Muscle layer of colon (tissue), 2 donors: ENCODE measurements at regions not wholly inside any gene's neighbourhood (a gene's known extent, or its start where the extent isn't known, plus 50 kb on each side); places are given as distances from the start of the nearest gene placed in this dataset.
"Not testable (repeated sequence)": the region's sequence is repeated elsewhere in the genome, so short reads cannot be mapped to it uniquely, and the experiment has no call there.

ENCODE experiments used
- H3K27ac ChIP-seq: one replicate; pipeline ENCODE4 v1.7.0; 2013; ENCODE audit warnings: low read depth, mild to moderate bottlenecking, low read length, moderate library complexity
- H3K27me3 ChIP-seq, 2 donors: one replicate each; pipeline ENCODE4 v1.7.0; 2013; ENCODE audit warnings: low read length in 2 of 2, mild to moderate bottlenecking in 2 of 2; ENCODE audit not compliant: insufficient read depth in 2 of 2, control insufficient read depth in 1 of 2
- H3K36me3 ChIP-seq: one replicate; pipeline ENCODE4 v1.7.0; 2013; ENCODE audit warnings: mild to moderate bottlenecking, low read length; ENCODE audit not compliant: insufficient read depth
- H3K4me1 ChIP-seq: one replicate; pipeline ENCODE4 v1.7.0; 2013; ENCODE audit warnings: mild to moderate bottlenecking, low read length; ENCODE audit not compliant: insufficient read depth
- H3K4me3 ChIP-seq, 2 donors: one replicate each; pipeline ENCODE4 v1.7.0; 2013; ENCODE audit warnings: low read length in 2 of 2, low read depth in 1 of 2, mild to moderate bottlenecking in 1 of 2, moderate library complexity in 1 of 2
- H3K9ac ChIP-seq: one replicate; pipeline ENCODE4 v1.7.0; 2013; ENCODE audit warnings: low read length
- H3K9me3 ChIP-seq: one replicate; pipeline ENCODE4 v1.7.0; 2013; ENCODE audit warnings: mild to moderate bottlenecking, low read length
- donor health status: abdominal sarcoma.
- donor health status: Adenocarcinoma of cecum.

GRCh38 chr5:60437308-60437707, 262.7 kb downstream of the DEPDC1B start:
- H3K27ac ChIP-seq = no peak overlapping the region
- no peaks in the 10 kb centered on the region for H3K36me3 ChIP-seq
- no peaks in the 10 kb centered on the region for H3K27me3 ChIP-seq
- no peaks in the 10 kb centered on the region for H3K4me1 ChIP-seq
- no peaks in the 10 kb centered on the region for H3K9me3 ChIP-seq
- no peak overlapping the region for H3K4me3 ChIP-seq
- H3K9ac ChIP-seq = no peak overlapping the region

GRCh38 chr5:60436518-60436917, 263.4 kb downstream of the DEPDC1B start:
- H3K4me3 ChIP-seq = no peak overlapping the region
- H3K36me3 ChIP-seq = no peaks in the 10 kb centered on the region
- H3K9me3 ChIP-seq = no peaks in the 10 kb centered on the region
- no peak overlapping the region for H3K27ac ChIP-seq
- H3K27me3 ChIP-seq = no peaks in the 10 kb centered on the region
- H3K9ac ChIP-seq = no peak overlapping the region
- H3K4me1 ChIP-seq = no peaks in the 10 kb centered on the region

GRCh38 chr5:60435808-60436207, 264.2 kb downstream of the DEPDC1B start:
- Histone ChIP-seq H3K9me3 (no peaks in the 10 kb centered on the region), H3K36me3 (no peaks in the 10 kb centered on the region), H3K27me3 (no peaks in the 10 kb centered on the region)

GRCh38 chr5:60426189-60426588, 273.8 kb downstream of the DEPDC1B start:
- H3K4me1 ChIP-seq, H3K27ac ChIP-seq, H3K9me3 ChIP-seq, H3K4me3 ChIP-seq, H3K36me3 ChIP-seq, H3K9ac ChIP-seq, H3K27me3 ChIP-seq: not testable (repeated sequence)

More at GRCh38 chr5:60435808-60436207, 264.2 kb downstream of the DEPDC1B start:
- Histone ChIP-seq H3K4me1 (no peaks in the 10 kb centered on the region), H3K27ac (no peak overlapping the region), H3K9ac (no peak overlapping the region), H3K4me3 (no peak overlapping the region)

- H3K4me3 ChIP-seq, H3K27me3 ChIP-seq, H3K9ac ChIP-seq, H3K9me3 ChIP-seq, H3K27ac ChIP-seq, H3K4me1 ChIP-seq, H3K36me3 ChIP-seq: not testable (repeated sequence)
Observed at GRCh38 chr5:60420773-60421172, 279.2 kb downstream of the DEPDC1B start.

- Histone ChIP-seq H3K4me3 (no peak overlapping the region), H3K27ac (no peak overlapping the region), H3K9me3 (peaks cover 3% of the 10 kb centered on the region), H3K9ac (no peak overlapping the region), H3K27me3 (no peaks in the 10 kb centered on the region), H3K4me1 (no peaks in the 10 kb centered on the region), H3K36me3 (no peaks in the 10 kb centered on the region)
Observed at GRCh38 chr5:60417500-60418181, 282.3 kb downstream of the DEPDC1B start.

- H3K27ac ChIP-seq = no peak overlapping the region
- no peak overlapping the region for H3K9ac ChIP-seq
- no peaks in the 10 kb centered on the region for H3K4me1 ChIP-seq
- no peaks in the 10 kb centered on the region for H3K36me3 ChIP-seq
- no peak overlapping the region for H3K4me3 ChIP-seq
- peaks cover 3% of the 10 kb centered on the region for H3K9me3 ChIP-seq
- H3K27me3 ChIP-seq = no peaks in the 10 kb centered on the region
Observed at GRCh38 chr5:60415443-60415842, 284.5 kb downstream of the DEPDC1B start.

- Histone ChIP-seq H3K36me3 (no peaks in the 10 kb centered on the region), H3K27me3 (no peaks in the 10 kb centered on the region), H3K4me3 (no peak overlapping the region), H3K27ac (no peak overlapping the region), H3K9ac (no peak overlapping the region), H3K9me3 (no peaks in the 10 kb centered on the region), H3K4me1 (no peaks in the 10 kb centered on the region)
Observed at GRCh38 chr5:60410427-60410826, 289.5 kb downstream of the DEPDC1B start.

GRCh38 chr5:60404171-60404570, 295.8 kb downstream of the DEPDC1B start:
- H3K4me1 ChIP-seq = no peaks in the 10 kb centered on the region
- no peak overlapping the region for H3K9ac ChIP-seq
- no peak overlapping the region for H3K4me3 ChIP-seq
- no peaks in the 10 kb centered on the region for H3K36me3 ChIP-seq
- no peaks in the 10 kb centered on the region for H3K9me3 ChIP-seq
- H3K27me3 ChIP-seq = no peaks in the 10 kb centered on the region
- H3K27ac ChIP-seq = no peak overlapping the region

GRCh38 chr5:60403343-60404006, 296.5 kb downstream of the DEPDC1B start:
- no peaks in the 10 kb centered on the region for H3K4me1 ChIP-seq
- H3K27me3 ChIP-seq = no peaks in the 10 kb centered on the region
- no peak overlapping the region for H3K4me3 ChIP-seq
- H3K36me3 ChIP-seq = no peaks in the 10 kb centered on the region
- no peak overlapping the region for H3K27ac ChIP-seq
- H3K9me3 ChIP-seq = no peaks in the 10 kb centered on the region
- no peak overlapping the region for H3K9ac ChIP-seq

GRCh38 chr5:60402161-60402785, 297.7 kb downstream of the DEPDC1B start:
- no peak overlapping the region for H3K9ac ChIP-seq
- H3K9me3 ChIP-seq = no peaks in the 10 kb centered on the region
- no peak overlapping the region for H3K27ac ChIP-seq
- H3K27me3 ChIP-seq = no peaks in the 10 kb centered on the region
- no peaks in the 10 kb centered on the region for H3K4me1 ChIP-seq
- H3K36me3 ChIP-seq = no peaks in the 10 kb centered on the region
- H3K4me3 ChIP-seq = no peak overlapping the region
